Spinal cord (tissue), 9 donors: ENCODE measurements at regions not wholly inside any gene's neighbourhood (a gene's known extent, or its start where the extent isn't known, plus 50 kb on each side); places are given as distances from the start of the nearest gene placed in this dataset.
"Not testable (repeated sequence)": the region's sequence is repeated elsewhere in the genome, so short reads cannot be mapped to it uniquely, and the experiment has no call there.

ENCODE experiments used
- DNase-seq, 6 donors: peaks; one replicate each; pipeline versions ENCODE4 v3.0.0 to v3.0.0-alpha.2; 2013 to 2015; ENCODE audit warnings: low spot score in 6 of 6, low read depth in 4 of 6
- H3K27ac ChIP-seq: one replicate; pipeline ENCODE4 v1.5.1; 2013; ENCODE audit warnings: low read depth, low read length, control low read depth
- H3K27me3 ChIP-seq: one replicate; pipeline ENCODE4 v1.6.1; 2013; ENCODE audit warnings: low read length; ENCODE audit not compliant: control insufficient read depth, insufficient read depth
- H3K36me3 ChIP-seq: one replicate; pipeline ENCODE4 v1.6.1; 2013; ENCODE audit warnings: low read length; ENCODE audit not compliant: control insufficient read depth, insufficient read depth
- H3K4me1 ChIP-seq: one replicate; pipeline ENCODE4 v1.6.1; 2013; ENCODE audit warnings: low read length; ENCODE audit not compliant: control insufficient read depth, insufficient read depth
- H3K4me3 ChIP-seq: one replicate; pipeline ENCODE4 v1.5.1; 2013; ENCODE audit warnings: low read depth, low read length, control low read depth
- H3K9me3 ChIP-seq: one replicate; pipeline ENCODE4 v1.6.1; 2013; ENCODE audit warnings: low read length; ENCODE audit not compliant: control insufficient read depth, insufficient read depth
- WGBS: methylation state at CpG from one replicate; pipeline ENCODE4 v1.1.5; 2013; ENCODE audit warnings: missing lambda C conversion rate; ENCODE audit not compliant: insufficient coverage; 5-methylcytosine and 5-hydroxymethylcytosine counted together
- donor health status: healthy.

- H3K27me3 ChIP-seq = no peaks in the 10 kb centered on the region
- no peaks in the 10 kb centered on the region for H3K9me3 ChIP-seq
- no peak overlapping the region for H3K4me3 ChIP-seq
- H3K27ac ChIP-seq = no peak overlapping the region
- DNase-seq = no peak
- H3K4me1 ChIP-seq = no peaks in the 10 kb centered on the region
- WGBS = 89% methylated on average over 1 of the region's 1 CpG
- no peaks in the 10 kb centered on the region for H3K36me3 ChIP-seq
These were observed 397.6 kb upstream of the TMTC1 start for GRCh38 chr12:30181334-30181733.

DNA sequence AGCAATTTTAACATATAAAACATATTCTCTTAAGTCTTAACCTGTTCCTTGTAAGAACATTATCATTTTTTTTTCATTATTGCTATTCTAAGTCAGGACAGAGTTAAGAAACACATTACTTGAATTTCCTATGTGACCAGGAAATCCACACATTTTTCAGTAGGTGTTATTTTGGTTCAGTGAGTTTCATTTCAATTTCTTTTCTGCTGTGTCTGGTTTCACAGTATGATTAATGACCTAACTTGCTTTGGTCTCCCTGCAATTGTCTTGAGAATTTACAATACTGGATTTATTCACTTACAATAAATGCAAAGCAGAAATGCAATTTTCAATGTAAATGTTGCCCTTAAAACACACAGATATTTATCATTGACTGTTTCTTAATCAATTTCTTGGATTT, 396.9 kb upstream of the TMTC1 start:
- H3K4me3 ChIP-seq = no peak overlapping the region
- DNase-seq = peak in 1 of 6 donors; percentile 44
- H3K4me1 ChIP-seq = no peaks in the 10 kb centered on the region
- no peak overlapping the region for H3K27ac ChIP-seq
- no peaks in the 10 kb centered on the region for H3K9me3 ChIP-seq
- H3K27me3 ChIP-seq = no peaks in the 10 kb centered on the region
- no peaks in the 10 kb centered on the region for H3K36me3 ChIP-seq

DNA sequence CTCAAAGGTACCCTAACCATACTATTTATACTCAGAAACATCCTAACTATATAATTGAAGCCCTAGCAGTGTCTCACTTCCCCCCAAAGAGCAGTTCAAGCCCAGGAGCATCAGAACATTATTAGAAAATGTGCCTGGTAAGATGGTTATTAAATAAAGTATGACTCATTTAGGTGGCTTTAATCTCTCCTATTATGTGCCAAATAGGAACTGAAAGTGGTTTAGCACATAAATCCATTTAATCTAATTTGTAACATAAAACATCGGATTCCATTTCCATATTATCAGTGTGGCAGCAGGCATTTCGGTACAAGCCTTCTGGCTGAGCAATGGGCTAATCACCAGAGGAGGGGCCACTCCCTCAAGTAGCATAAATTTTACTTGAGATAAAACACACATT, 395.2 kb upstream of the TMTC1 start:
- Histone ChIP-seq H3K27me3 (no peaks in the 10 kb centered on the region), H3K9me3 (no peaks in the 10 kb centered on the region), H3K27ac (no peak overlapping the region), H3K36me3 (no peaks in the 10 kb centered on the region), H3K4me1 (no peaks in the 10 kb centered on the region), H3K4me3 (no peak overlapping the region)
- peak in 1 of 6 donors; percentile 93 for DNase-seq
- WGBS = no CpG with 5 or more reads among the region's 2 CpGs

- Histone ChIP-seq H3K27me3 (peaks cover 24% of the 10 kb centered on the region), H3K36me3 (no peaks in the 10 kb centered on the region), H3K4me3 (peak overlapping the region; percentile 14), H3K4me1 (peaks cover 13% of the 10 kb centered on the region), H3K9me3 (no peaks in the 10 kb centered on the region), H3K27ac (no peak overlapping the region)
- 6% methylated on average over 58 of the region's 58 CpGs for WGBS
- peak in 2 of 6 donors; percentile 23 to 31 for DNase-seq
These were observed 386.3 kb upstream of the TMTC1 start for GRCh38 chr12:30169839-30170591.

GRCh38 chr12:30166006-30166795, 382.5 kb upstream of the TMTC1 start:
- peaks cover 23% of the 10 kb centered on the region for H3K27me3 ChIP-seq

GRCh38 chr12:30164382-30165318, 380.9 kb upstream of the TMTC1 start:
- no peak overlapping the region for H3K27ac ChIP-seq
- no peaks in the 10 kb centered on the region for H3K36me3 ChIP-seq
- 94% methylated on average over 2 of the region's 10 CpGs for WGBS
- no peak overlapping the region for H3K4me3 ChIP-seq
- H3K4me1 ChIP-seq = peaks cover 4% of the 10 kb centered on the region
- H3K27me3 ChIP-seq = peaks cover 8% of the 10 kb centered on the region
- no peaks in the 10 kb centered on the region for H3K9me3 ChIP-seq
- no peak for DNase-seq

More at GRCh38 chr12:30166006-30166795, 382.5 kb upstream of the TMTC1 start:
- H3K9me3 ChIP-seq = no peaks in the 10 kb centered on the region
- H3K4me3 ChIP-seq = no peak overlapping the region
- no peak overlapping the region for H3K27ac ChIP-seq
- H3K36me3 ChIP-seq = no peaks in the 10 kb centered on the region
- H3K4me1 ChIP-seq = peaks cover 13% of the 10 kb centered on the region
- no CpG with 5 or more reads among the region's 4 CpGs for WGBS
- no peak for DNase-seq

- not testable (repeated sequence) for H3K36me3 ChIP-seq, H3K4me1 ChIP-seq, H3K27me3 ChIP-seq, DNase-seq, H3K4me3 ChIP-seq, H3K27ac ChIP-seq, H3K9me3 ChIP-seq
- WGBS = 84% methylated on average over 15 of the region's 22 CpGs
These were observed 373.1 kb upstream of the TMTC1 start for GRCh38 chr12:30156833-30157232.

DNA sequence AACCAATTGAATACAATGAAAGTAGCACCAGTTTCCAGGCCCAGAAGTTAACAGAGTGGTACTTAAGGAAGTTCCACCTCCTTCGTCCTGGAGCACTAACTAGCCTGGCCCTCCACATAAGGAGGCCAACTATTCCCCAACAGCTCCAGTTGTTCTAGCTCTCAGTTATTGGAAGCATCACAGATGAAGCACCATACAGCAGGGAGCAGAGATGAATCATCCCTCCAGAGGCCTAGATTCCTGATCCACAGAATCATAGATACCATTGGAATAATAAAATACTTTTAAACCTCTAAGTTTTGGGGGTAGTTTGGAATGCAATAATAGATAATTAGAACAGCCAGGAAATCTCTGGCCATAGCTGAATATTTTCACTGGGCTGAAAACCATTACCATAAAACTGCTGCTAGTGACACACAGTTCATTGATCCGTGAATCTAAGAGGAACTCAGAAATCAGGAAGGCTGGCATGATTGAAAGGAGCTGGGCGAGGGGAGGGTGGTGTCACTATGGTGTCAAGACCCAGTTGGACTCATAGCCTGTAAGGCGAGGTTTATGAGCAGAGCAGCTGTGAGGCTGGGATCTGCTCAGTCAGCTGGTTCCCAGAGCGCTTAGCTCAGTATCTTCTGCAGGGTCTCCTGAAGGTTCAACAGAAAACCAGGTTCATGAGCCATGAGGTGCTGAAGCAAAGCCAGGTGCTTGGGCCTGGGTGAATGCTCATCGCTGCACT, 371.4 kb upstream of the TMTC1 start:
- no peaks in the 10 kb centered on the region for H3K4me1 ChIP-seq
- WGBS = 96% methylated on average over 6 of the region's 6 CpGs
- H3K9me3 ChIP-seq = no peaks in the 10 kb centered on the region
- no peak overlapping the region for H3K4me3 ChIP-seq
- no peak overlapping the region for H3K27ac ChIP-seq
- no peak for DNase-seq
- H3K27me3 ChIP-seq = no peaks in the 10 kb centered on the region
- no peaks in the 10 kb centered on the region for H3K36me3 ChIP-seq

DNA sequence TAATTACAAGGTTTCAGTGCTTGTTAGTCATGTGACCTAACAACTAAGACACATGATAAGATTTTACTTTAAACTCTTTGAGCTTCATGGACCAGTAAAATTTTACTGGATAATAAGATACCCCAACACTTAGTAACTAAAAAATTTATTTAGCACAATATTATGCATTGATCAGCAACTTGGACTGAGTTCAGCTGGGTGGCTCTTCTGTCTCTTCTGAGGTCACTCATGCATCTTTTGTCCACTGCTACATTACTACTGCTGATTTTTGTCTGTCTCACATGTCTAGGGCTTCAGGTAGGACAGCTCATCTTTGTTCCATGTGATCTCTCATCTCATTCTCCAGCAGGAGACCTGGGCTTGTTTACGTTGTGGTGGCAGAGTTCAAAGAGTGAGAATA, 370.2 kb upstream of the TMTC1 start:
- Histone ChIP-seq H3K27ac (no peak overlapping the region), H3K27me3 (no peaks in the 10 kb centered on the region), H3K4me3 (no peak overlapping the region), H3K36me3 (no peaks in the 10 kb centered on the region), H3K9me3 (no peaks in the 10 kb centered on the region), H3K4me1 (no peaks in the 10 kb centered on the region)
- DNase-seq = no peak
- WGBS = no CpG with 5 or more reads among the region's 1 CpG
